Fibroblast of mammary gland (primary cell): ENCODE measurements at regions not wholly inside any gene's neighbourhood (a gene's known extent, or its start where the extent isn't known, plus 50 kb on each side); places are given as distances from the start of the nearest gene placed in this dataset.
"Not testable (repeated sequence)": the region's sequence is repeated elsewhere in the genome, so short reads cannot be mapped to it uniquely, and the experiment has no call there.

Experiments
- DNase-seq: peaks from one replicate; pipeline ENCODE4 v3.0.0-alpha.2; 2010; ENCODE audit warnings: low read depth
- H3K4me3 ChIP-seq: 2 replicates; pipeline ENCODE4 v1.5.1; 2011; ENCODE audit warnings: low read depth, mild to moderate bottlenecking, low read length, moderate library complexity; ENCODE audit not compliant: control insufficient read depth
- TF ChIP-seq, protein P1 (sequence below): conservative IDR thresholded peaks from 2 replicates; pipeline ENCODE4 v1.5.1; 2011; ENCODE audit warnings: low read depth, low read length, inconsistent platforms; ENCODE audit not compliant: control insufficient read depth, insufficient read depth

DNA sequence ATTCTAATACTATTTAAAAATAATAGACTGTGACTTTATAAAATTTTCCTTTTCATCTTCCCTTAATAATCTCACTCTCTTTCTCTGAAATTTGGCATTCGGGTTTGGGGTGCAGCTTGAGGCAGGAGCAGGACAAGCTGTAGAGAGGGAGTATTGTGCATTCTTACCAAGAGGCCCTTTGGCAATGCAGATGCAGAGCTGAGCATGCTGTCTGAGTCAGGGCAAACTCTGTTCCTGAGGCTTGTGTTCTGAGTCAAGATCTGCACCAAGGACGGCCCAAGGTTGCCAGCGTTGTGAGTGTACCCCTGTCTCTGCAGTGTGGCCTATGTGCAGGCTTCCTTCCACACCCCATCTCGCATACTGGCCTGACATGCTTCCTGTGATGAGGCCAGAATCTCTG is 343.8 kb upstream of the FRG2C start:
- no peak overlapping the region for H3K4me3 ChIP-seq
- TF ChIP-seq, protein P1, sequence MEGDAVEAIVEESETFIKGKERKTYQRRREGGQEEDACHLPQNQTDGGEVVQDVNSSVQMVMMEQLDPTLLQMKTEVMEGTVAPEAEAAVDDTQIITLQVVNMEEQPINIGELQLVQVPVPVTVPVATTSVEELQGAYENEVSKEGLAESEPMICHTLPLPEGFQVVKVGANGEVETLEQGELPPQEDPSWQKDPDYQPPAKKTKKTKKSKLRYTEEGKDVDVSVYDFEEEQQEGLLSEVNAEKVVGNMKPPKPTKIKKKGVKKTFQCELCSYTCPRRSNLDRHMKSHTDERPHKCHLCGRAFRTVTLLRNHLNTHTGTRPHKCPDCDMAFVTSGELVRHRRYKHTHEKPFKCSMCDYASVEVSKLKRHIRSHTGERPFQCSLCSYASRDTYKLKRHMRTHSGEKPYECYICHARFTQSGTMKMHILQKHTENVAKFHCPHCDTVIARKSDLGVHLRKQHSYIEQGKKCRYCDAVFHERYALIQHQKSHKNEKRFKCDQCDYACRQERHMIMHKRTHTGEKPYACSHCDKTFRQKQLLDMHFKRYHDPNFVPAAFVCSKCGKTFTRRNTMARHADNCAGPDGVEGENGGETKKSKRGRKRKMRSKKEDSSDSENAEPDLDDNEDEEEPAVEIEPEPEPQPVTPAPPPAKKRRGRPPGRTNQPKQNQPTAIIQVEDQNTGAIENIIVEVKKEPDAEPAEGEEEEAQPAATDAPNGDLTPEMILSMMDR: no peak
- DNase-seq: no peak

DNA sequence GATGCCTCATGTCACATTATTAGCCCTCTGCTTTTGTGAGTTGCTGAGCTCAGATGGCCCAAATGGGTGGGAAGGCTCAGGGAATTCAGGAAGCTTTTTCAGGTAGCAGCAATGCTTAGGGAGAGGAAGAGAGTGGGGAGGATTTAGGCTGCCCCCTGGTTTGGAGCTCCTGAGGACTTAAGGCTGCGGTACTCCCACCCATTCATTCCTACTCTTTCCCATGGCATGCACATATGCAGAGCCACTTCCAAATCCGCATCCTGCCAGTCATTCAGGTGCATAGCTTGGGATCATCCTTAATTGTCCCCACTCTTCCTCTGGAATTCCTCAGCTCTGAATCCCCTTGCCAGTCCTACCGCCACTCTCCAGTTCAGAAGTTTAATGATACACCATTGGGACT is 343.1 kb upstream of the FRG2C start:
- TF ChIP-seq, protein P1: no peak
- H3K4me3 ChIP-seq: no peak overlapping the region
- DNase-seq: no peak

DNA sequence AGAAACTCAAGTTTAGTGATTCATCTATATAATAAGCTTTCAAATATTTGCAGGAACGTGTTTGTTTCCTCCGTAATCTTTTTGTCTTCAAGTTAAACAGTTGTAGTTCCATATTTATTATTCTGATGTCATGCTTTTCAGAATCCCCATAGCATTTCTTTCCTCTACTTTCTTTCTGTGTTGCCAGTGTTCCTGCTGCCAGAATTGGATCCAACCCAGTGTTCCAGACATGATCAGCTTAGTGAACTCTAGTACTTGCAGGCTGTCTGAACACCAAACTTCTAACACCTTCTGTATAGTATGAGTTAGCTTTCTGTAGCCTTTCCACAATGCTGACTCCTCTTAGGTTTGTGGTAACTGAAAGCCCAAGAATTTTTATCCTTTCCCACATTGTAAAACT is 340.2 kb upstream of the FRG2C start:
- not testable (repeated sequence) for DNase-seq

DNA sequence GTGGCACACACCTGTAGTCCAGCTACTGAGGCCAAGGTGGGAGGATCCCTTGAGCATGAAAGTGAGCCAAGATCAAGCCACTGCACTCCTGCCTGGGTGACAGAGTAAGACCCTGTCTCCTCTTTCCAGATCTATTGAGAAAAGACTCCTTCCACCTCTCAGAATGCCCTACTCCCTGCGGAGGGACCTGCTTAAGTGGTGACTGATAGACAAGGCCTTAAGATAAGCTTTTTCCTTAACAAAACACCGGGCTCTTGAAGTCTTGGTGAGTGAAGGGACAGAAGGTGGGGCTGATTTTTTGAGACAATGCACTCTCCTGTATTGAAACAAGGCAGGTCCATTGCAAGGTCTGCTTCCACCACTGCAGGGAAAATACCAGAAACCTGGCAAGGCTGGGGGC is 338.4 kb upstream of the FRG2C start:
- H3K4me3 ChIP-seq: no peak overlapping the region
- TF ChIP-seq, protein P1: no peak
- DNase-seq: no peak

More for the DNA sequence above, 340.2 kb upstream of the FRG2C start:
- not testable (repeated sequence) for H3K4me3 ChIP-seq

DNA sequence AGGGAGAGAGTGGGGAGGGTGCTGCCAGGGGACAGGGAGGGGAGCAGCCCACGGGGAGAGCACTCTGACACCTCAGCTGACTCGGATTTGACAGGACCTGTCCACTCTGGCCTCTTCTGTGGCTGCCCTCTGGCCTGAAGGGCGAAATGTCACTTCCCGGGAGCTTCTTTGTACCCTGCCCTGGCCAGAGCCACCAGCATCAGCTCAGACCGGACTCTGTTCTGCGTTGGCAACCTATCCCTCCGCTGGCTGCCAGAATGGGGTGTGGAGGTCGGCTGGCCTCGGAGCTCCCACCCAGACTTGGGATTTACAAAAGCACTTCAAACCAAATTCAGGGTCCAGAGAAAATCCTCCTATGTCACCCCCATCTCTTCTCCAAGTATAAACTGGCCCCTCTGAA is 336.7 kb upstream of the FRG2C start:
- H3K4me3 ChIP-seq: no peak overlapping the region
- no peak for DNase-seq
- TF ChIP-seq, protein P1: no peak

DNA sequence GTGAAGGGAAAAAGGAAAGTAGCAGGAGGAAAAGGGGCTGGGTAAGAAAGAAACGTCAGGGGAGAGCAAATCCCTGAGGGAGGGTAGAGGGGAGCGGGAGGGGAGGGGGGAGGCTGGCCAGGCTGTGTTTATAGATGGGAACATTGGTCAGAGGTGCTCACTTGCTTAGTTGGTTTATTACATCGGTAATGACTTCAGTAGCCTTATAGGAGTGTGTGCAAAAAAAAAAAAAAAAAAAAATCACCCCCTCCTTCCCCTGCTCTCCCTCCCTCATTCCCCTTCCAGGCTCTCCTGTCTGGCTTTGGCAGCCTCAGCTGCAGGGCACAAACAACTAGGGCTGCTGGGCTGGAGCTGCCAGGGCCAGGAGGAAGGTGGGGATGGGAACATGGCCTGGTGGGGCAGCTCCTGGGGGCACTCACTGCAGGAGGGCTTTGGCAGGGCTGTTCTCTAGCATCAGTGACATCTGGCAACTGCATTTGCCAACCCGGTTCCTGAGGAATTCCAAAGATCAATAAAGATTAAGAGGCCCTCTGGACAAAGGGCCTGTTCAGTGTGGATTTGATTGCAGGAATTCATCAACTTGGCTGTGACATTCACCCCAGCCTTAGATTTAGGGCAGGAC is 334.5 kb upstream of the FRG2C start:
- TF ChIP-seq, protein P1: no peak
- DNase-seq: no peak
- H3K4me3 ChIP-seq: no peak overlapping the region

DNA sequence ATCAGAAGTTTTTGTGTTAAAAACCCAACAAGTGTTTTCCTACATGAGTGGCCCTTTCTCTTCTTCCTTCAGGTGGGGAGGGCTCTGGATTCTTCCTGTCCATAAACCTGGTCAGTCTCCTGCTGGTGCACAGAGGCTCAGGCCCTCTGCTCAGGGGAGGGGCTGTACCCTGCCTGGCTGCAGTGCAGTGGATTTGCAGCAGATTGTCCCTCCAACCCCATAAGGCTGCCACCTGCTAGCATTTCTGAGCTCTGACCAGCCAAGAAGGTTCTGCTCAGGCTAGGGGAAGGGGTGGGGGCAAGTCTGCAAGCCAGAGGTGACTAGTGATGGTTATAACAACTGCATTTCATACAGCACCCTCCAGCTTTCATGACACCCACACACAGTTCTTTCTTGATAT is 333.7 kb upstream of the FRG2C start:
- DNase-seq, H3K4me3 ChIP-seq: not testable (repeated sequence)

DNA sequence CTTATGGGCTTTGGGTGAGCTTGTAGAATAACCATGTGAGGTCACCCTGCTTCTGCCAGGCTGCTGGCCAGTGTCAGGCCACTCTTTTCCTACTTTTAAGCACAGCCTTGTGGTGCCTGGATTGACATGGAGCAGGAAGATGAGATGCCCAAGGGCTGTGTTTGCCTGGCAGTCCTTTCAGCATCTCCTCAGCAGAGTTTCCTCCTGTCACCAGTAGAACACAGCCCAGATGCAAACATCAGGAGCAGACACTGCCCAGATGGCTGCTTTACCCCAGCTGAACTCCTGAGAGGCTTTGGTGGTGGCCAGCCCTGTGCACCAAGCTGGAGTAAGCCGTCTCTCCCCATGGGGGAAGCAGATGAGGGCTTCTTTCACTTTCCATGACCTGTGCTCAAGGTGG is 332.0 kb upstream of the FRG2C start:
- not testable (repeated sequence) for DNase-seq

More for the DNA sequence above, 332.0 kb upstream of the FRG2C start:
- H3K4me3 ChIP-seq: not testable (repeated sequence)
